Smooth muscle cell (in vitro differentiated cells): ENCODE measurements at regions not wholly inside any gene's neighbourhood (a gene's known extent, or its start where the extent isn't known, plus 50 kb on each side); places are given as distances from the start of the nearest gene placed in this dataset.
A peak's percentile ranks its signal among the peaks of the same experiment; 100 is the strongest.

Experiments used
- DNase-seq: peaks from one replicate; lab custom pipeline; 2025; ENCODE audit not compliant: unreplicated experiment; lab: John Stamatoyannopoulos, UW
- H2AFZ ChIP-seq: fragments of 200-600 bp; sonication (generic); 2 replicates; pipeline ENCODE4 v1.6.0; 2016; ENCODE audit warnings: antibody characterized with exemption, low read depth, mild to moderate bottlenecking
- H3F3A ChIP-seq: fragments of 200-600 bp; sonication (generic); 2 replicates; pipeline ENCODE4 v1.6.0; 2017; ENCODE audit warnings: antibody characterized with exemption, low read depth
- H3K27ac ChIP-seq: fragments of 200-600 bp; sonication (generic); 2 replicates; pipeline ENCODE4 v1.5.1; 2016; ENCODE audit warnings: low read depth, mild to moderate bottlenecking
- H3K27me3 ChIP-seq: fragments of 200-600 bp; sonication (generic); 2 replicates; pipeline ENCODE4 v1.6.1; 2016; ENCODE audit warnings: low read depth, mild to moderate bottlenecking
- H3K36me3 ChIP-seq: fragments of 200-600 bp; sonication (generic); 2 replicates; pipeline ENCODE4 v1.5.1; 2016; ENCODE audit warnings: low read depth
- H3K4me1 ChIP-seq: fragments of 200-600 bp; sonication (generic); 2 replicates; pipeline ENCODE4 v1.5.1; 2016; ENCODE audit warnings: low read depth
- H3K4me2 ChIP-seq: fragments of 200-600 bp; sonication (generic); 2 replicates; pipeline ENCODE4 v1.6.0; 2016; ENCODE audit warnings: mild to moderate bottlenecking
- H3K4me3 ChIP-seq: fragments of 200-600 bp; sonication (generic); 2 replicates; pipeline ENCODE4 v1.5.1; 2016; ENCODE audit warnings: mild to moderate bottlenecking
- H3K79me2 ChIP-seq: fragments of 200-600 bp; sonication (generic); 2 replicates; pipeline ENCODE4 v1.6.0; 2016; ENCODE audit warnings: low read depth, mild to moderate bottlenecking
- H3K9ac ChIP-seq: fragments of 200-600 bp; sonication (generic); 2 replicates; pipeline ENCODE4 v1.6.0; 2016; ENCODE audit warnings: low read depth
- H3K9me3 ChIP-seq: fragments of 200-600 bp; sonication (generic); replicated peaks from 2 replicates; pipeline ENCODE4 v1.5.1; 2016; ENCODE audit warnings: low read depth
- H4K20me1 ChIP-seq: fragments of 200-600 bp; sonication (generic); 2 replicates; pipeline ENCODE4 v1.6.0; 2016; ENCODE audit warnings: low read depth
- WGBS: methylation state at CpG from one replicate; pipeline ENCODE4 v1.1.7; 2016; ENCODE audit warnings: low lambda C conversion rate; 5-methylcytosine and 5-hydroxymethylcytosine counted together
- TF ChIP-seq, protein P1 (sequence below): fragments of 200-600 bp; sonication (generic); IDR thresholded peaks from 2 replicates; pipeline ENCODE4 v1.5.1; 2017; ENCODE audit warnings: borderline replicate concordance, mild to moderate bottlenecking, antibody characterized with exemption; ENCODE audit not compliant: insufficient read depth, poor library complexity, severe bottlenecking

DNA sequence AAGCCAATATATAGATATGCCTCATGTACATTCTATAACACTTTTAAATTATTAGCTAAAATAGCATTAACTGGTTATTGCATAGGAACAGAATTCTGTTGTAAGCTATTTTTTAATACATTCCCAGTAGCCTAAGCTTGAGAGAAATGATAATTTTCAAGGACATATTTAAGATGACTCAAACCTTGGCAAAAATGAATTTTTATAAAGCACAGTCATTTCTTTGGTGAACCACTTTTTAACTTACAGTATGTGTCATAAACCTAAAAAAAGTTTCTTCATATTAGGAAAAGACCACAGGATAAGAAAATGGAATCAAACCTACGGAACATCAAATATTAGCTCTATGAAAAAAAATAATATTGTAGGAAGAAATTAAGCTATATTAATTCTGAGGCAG, 986.3 kb downstream of the STIM2 start:
- no peaks in the 10 kb centered on the region for H3K36me3 ChIP-seq
- TF ChIP-seq, protein P1, sequence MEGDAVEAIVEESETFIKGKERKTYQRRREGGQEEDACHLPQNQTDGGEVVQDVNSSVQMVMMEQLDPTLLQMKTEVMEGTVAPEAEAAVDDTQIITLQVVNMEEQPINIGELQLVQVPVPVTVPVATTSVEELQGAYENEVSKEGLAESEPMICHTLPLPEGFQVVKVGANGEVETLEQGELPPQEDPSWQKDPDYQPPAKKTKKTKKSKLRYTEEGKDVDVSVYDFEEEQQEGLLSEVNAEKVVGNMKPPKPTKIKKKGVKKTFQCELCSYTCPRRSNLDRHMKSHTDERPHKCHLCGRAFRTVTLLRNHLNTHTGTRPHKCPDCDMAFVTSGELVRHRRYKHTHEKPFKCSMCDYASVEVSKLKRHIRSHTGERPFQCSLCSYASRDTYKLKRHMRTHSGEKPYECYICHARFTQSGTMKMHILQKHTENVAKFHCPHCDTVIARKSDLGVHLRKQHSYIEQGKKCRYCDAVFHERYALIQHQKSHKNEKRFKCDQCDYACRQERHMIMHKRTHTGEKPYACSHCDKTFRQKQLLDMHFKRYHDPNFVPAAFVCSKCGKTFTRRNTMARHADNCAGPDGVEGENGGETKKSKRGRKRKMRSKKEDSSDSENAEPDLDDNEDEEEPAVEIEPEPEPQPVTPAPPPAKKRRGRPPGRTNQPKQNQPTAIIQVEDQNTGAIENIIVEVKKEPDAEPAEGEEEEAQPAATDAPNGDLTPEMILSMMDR, result no peak
- 88% methylated on average over 1 of the region's 1 CpG for WGBS
- H3F3A ChIP-seq, result no peaks in the 10 kb centered on the region
- H2AFZ ChIP-seq, result no peak overlapping the region
- no peak overlapping the region for H3K4me3 ChIP-seq
- no peaks in the 10 kb centered on the region for H4K20me1 ChIP-seq
- no peak overlapping the region for H3K9ac ChIP-seq
- H3K4me1 ChIP-seq, result no peaks in the 10 kb centered on the region
- DNase-seq, result no peak
- H3K9me3 ChIP-seq, result no peaks in the 10 kb centered on the region
- no peak overlapping the region for H3K4me2 ChIP-seq
- H3K27ac ChIP-seq, result no peak overlapping the region
- no peaks in the 10 kb centered on the region for H3K79me2 ChIP-seq
- no peaks in the 10 kb centered on the region for H3K27me3 ChIP-seq

DNA sequence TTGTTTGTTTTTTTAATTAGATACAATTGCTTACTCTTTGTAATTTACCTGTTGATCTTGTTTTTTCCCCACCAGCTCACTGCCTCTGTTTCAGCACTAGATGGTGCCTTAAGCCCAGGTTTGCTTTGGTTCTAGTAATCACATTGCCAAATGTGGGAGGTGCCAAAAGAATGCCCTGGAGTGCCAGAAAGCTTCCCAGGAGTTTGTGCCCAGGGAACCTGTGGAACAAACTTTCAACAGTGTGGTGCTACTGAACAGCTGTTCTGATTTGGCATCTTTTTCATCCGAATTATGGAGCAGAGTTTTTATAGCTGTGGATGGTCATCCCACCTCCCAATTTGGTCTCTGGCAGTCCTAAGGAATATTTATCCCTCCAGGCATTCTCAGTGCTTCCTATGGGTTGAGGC, 1000.7 kb downstream of the STIM2 start:
- DNase-seq, result no peak
- peak overlapping the region; percentile 51 for H3K27ac ChIP-seq
- no peaks in the 10 kb centered on the region for H3F3A ChIP-seq
- H3K4me1 ChIP-seq, result no peaks in the 10 kb centered on the region
- peaks cover 4% of the 10 kb centered on the region for H3K36me3 ChIP-seq
- no peak overlapping the region for H3K9ac ChIP-seq
- peak overlapping the region; percentile 38 for H3K4me2 ChIP-seq
- TF ChIP-seq, protein P1, result peak; percentile 67
- H3K9me3 ChIP-seq, result no peaks in the 10 kb centered on the region
- H3K27me3 ChIP-seq, result no peaks in the 10 kb centered on the region
- no peak overlapping the region for H3K4me3 ChIP-seq
- WGBS, result 29% methylated on average over 1 of the region's 1 CpG
- H4K20me1 ChIP-seq, result no peaks in the 10 kb centered on the region
- H2AFZ ChIP-seq, result peak overlapping the region; percentile 57
- no peaks in the 10 kb centered on the region for H3K79me2 ChIP-seq

DNA sequence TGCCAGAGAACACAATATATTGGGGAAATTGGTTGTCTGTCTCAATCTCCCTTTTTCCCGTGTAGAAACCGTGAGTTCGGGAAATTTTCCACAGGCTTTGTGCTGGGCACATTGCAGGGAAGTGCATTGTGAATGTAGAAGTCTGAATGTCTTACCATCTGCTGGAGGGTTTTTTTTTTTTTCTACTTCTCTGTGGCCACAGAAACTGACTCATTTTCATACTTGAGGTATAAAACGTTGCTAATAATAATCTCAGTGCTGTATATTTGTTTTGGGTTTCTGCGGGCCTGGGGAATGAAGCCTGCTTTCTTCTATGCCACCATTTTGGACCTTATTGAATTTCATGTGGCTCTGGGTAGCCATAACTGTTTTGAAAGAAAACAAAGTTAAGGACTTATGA, 1001.2 kb downstream of the STIM2 start:
- H3K4me1 ChIP-seq, result no peaks in the 10 kb centered on the region
- H3K4me2 ChIP-seq, result peak overlapping the region; percentile 38
- H3K27ac ChIP-seq, result peak overlapping the region; percentile 51
- no peaks in the 10 kb centered on the region for H4K20me1 ChIP-seq
- no peak overlapping the region for H3K9ac ChIP-seq
- 58% methylated on average over 5 of the region's 5 CpGs for WGBS
- no peak for DNase-seq
- no peaks in the 10 kb centered on the region for H3K9me3 ChIP-seq
- no peaks in the 10 kb centered on the region for H3K79me2 ChIP-seq
- no peak overlapping the region for H3K4me3 ChIP-seq
- no peaks in the 10 kb centered on the region for H3K27me3 ChIP-seq
- no peaks in the 10 kb centered on the region for H3F3A ChIP-seq
- peak overlapping the region; percentile 57 for H2AFZ ChIP-seq
- TF ChIP-seq, protein P1, result no peak
- H3K36me3 ChIP-seq, result peaks cover 4% of the 10 kb centered on the region

DNA sequence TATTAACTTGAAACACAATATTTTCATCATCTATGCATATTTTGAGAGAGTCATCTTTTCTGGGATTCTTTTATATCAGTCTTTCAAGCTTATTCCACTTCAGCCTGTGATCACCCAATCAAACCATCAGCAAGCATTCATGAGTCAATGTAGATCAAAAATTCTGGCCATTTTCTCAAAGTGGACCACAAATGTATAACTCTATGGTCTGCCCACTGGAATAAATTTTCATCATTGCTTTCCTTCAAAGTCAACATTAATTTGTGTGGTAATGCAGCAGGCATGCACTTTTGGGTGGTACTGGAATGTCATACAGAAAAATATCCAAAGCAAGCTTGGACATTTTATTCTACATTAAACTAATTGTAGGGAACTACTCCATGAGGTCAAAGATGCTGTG, 1013.0 kb downstream of the STIM2 start:
- Histone ChIP-seq H3K4me1 (no peaks in the 10 kb centered on the region), H3K4me3 (no peak overlapping the region), H3K36me3 (no peaks in the 10 kb centered on the region), H4K20me1 (no peaks in the 10 kb centered on the region), H3K9ac (no peak overlapping the region), H3K27me3 (no peaks in the 10 kb centered on the region), H3K9me3 (no peaks in the 10 kb centered on the region), H2AFZ (no peak overlapping the region), H3K4me2 (no peak overlapping the region), H3K27ac (no peak overlapping the region), H3K79me2 (no peaks in the 10 kb centered on the region), H3F3A (no peaks in the 10 kb centered on the region)
- TF ChIP-seq, protein P1, result no peak
- no peak for DNase-seq
